GM13976 (cell line): ENCODE measurements at regions not wholly inside any gene's neighbourhood (a gene's known extent, or its start where the extent isn't known, plus 50 kb on each side); places are given as distances from the start of the nearest gene placed in this dataset.

Source experiments
- DNase-seq: peaks from one replicate; pipeline ENCODE4 v3.0.0; 2012; ENCODE audit warnings: low spot score
- CTCF ChIP-seq: IDR thresholded peaks from 2 replicates; pipeline ENCODE4 v1.5.1; 2012; ENCODE audit warnings: borderline replicate concordance, mild to moderate bottlenecking; ENCODE audit not compliant: insufficient read depth; ENCODE audit errors: extremely low read depth, missing control alignments, control extremely low read depth
- in situ Hi-C: fragments of 300-500 bp; cut with MboI; formaldehyde crosslinking; loops from one replicate; pipeline ENCODE4 v1.12.0; 2022; ENCODE audit warnings: low sequenced_read_pairs, mixed read lengths, inconsistent platforms; ENCODE audit not compliant: unreplicated experiment

- no peak for DNase-seq
- TF ChIP-seq CTCF = no peak
- in situ Hi-C loops = no loop called here
Measured at GRCh38 chr3:18082551-18083272, 340.3 kb upstream of the TBC1D5 start.

- no peak for TF ChIP-seq CTCF
- in situ Hi-C loops = no loop called here
- no peak for DNase-seq
Measured at GRCh38 chr3:18080198-18080689, 337.8 kb upstream of the TBC1D5 start.

GRCh38 chr3:18079739-18080138 lies 337.3 kb upstream of the TBC1D5 start:
- TF ChIP-seq CTCF = no peak
- in situ Hi-C loops = no loop called here
- no peak for DNase-seq

GRCh38 chr3:18079062-18079461 lies 336.6 kb upstream of the TBC1D5 start:
- no peak for TF ChIP-seq CTCF

GRCh38 chr3:18077128-18077840 lies 334.9 kb upstream of the TBC1D5 start:
- no peak for DNase-seq
- in situ Hi-C loops = no loop called here

More at GRCh38 chr3:18079062-18079461, 336.6 kb upstream of the TBC1D5 start:
- in situ Hi-C loops = no loop called here
- no peak for DNase-seq

GRCh38 chr3:18076301-18076700 lies 333.9 kb upstream of the TBC1D5 start:
- no peak for DNase-seq
- no peak for TF ChIP-seq CTCF
- in situ Hi-C loops = no loop called here

More at GRCh38 chr3:18077128-18077840, 334.9 kb upstream of the TBC1D5 start:
- TF ChIP-seq CTCF = no peak
